GM12878 (cell line): ENCODE measurements at regions not wholly inside any gene's neighbourhood (a gene's known extent, or its start where the extent isn't known, plus 50 kb on each side); places are given as distances from the start of the nearest gene placed in this dataset.

ENCODE experiments used
- ATAC-seq: fragments of 200-7000 bp; cut with Tn5 transposase; 3 replicates; pipeline ENCODE4 v1.9.1; 2020; ENCODE audit warnings: mild to moderate bottlenecking, moderate library complexity
- BruUV-seq: library from RNA; stranded (reverse); fragments of 400-500 nt; replicated peaks from 2 replicates; lab custom pipeline; 2021; lab: Mats Ljungman, UMichigan
- CTCF ChIA-PET: fragments of 300-600 bp; sonication (Branson Sonifier 250); formaldehyde crosslinking; extraction: SDS; loops from one replicate; lab custom pipeline; 2021; ENCODE audit warnings: inconsistent platforms; lab: Yijun Ruan, JAX
- POLR2A ChIA-PET: fragments of 350-600 bp; formaldehyde crosslinking; extraction: SDS; loops from one replicate; lab custom pipeline; 2021; ENCODE audit warnings: inconsistent platforms; lab: Charles Lee
- RAD21 ChIA-PET: fragments of 300-600 bp; sonication (Branson Sonifier 250); formaldehyde crosslinking; loops from one replicate; lab custom pipeline; 2023; ENCODE audit warnings: antibody characterized with exemption; ENCODE audit not compliant: unreplicated experiment; lab: Charles Lee
- SMC1A ChIA-PET: fragments of 300-600 bp; sonication (Branson Sonifier 250); formaldehyde crosslinking; loops from one replicate; lab custom pipeline; 2023; ENCODE audit not compliant: unreplicated experiment, uncharacterized antibody; lab: Charles Lee
- DNase-seq: peaks from one replicate; pipeline ENCODE4 v3.0.0-alpha.2; 2011; ENCODE audit warnings: low read depth, low spot score
- FAIRE-seq: peaks from 3 replicates; lab custom pipeline; 2011; peaks lifted over from hg19 to GRCh38; lab: Jason Lieb, UNC
- H2AFZ ChIP-seq: 2 replicates; pipeline ENCODE4 v1.6.0; 2011; ENCODE audit warnings: low read depth, low read length, control low read depth; ENCODE audit not compliant: control insufficient read depth
- H3K27ac ChIP-seq: 2 replicates; pipeline ENCODE4 v1.5.1; 2011; ENCODE audit warnings: control low read depth; ENCODE audit not compliant: control insufficient read depth, insufficient read depth
- H3K27me3 ChIP-seq, 2 experiments: replicated peaks in 1 of 2; 2 replicates each; pipeline versions ENCODE4 v1.6.0 to v1.6.1; 2011; ENCODE audit warnings: low read length in 1 of 2; ENCODE audit not compliant: control insufficient read depth in 2 of 2, insufficient read depth in 2 of 2
- H3K36me3 ChIP-seq, 2 experiments: 2 replicates each; pipeline ENCODE4 v1.5.1; 2011; ENCODE audit warnings: low read length in 1 of 2; ENCODE audit not compliant: control insufficient read depth in 2 of 2, insufficient read depth in 2 of 2
- H3K4me1 ChIP-seq: 2 replicates; pipeline ENCODE4 v1.6.1; 2011; ENCODE audit warnings: mild to moderate bottlenecking, low read length, moderate library complexity, mixed read lengths; ENCODE audit not compliant: control insufficient read depth, insufficient read depth
- H3K4me2 ChIP-seq: 2 replicates; pipeline ENCODE4 v1.6.0; 2011; ENCODE audit warnings: control low read depth; ENCODE audit not compliant: control insufficient read depth, insufficient read depth
- H3K4me3 ChIP-seq: fragments of 200-600 bp; sonication (generic); 2 replicates; pipeline ENCODE4 v1.5.1; 2016
- H3K79me2 ChIP-seq: 2 replicates; pipeline ENCODE4 v1.6.0; 2011; ENCODE audit warnings: low read length; ENCODE audit not compliant: control insufficient read depth, insufficient read depth
- H3K9ac ChIP-seq: 2 replicates; pipeline ENCODE4 v1.8.0; 2011; ENCODE audit warnings: low read length, control low read depth, mixed read lengths; ENCODE audit not compliant: control insufficient read depth, insufficient read depth
- H3K9me3 ChIP-seq: replicated peaks from 3 replicates; pipeline ENCODE4 v1.5.1; 2011; ENCODE audit warnings: mild to moderate bottlenecking, low read length; ENCODE audit not compliant: control insufficient read depth, insufficient read depth
- H4K20me1 ChIP-seq: 2 replicates; pipeline ENCODE4 v1.6.0; 2011; ENCODE audit not compliant: control insufficient read depth, insufficient read depth
- BACH1 ChIP-seq: fragments of 450-650 bp; IDR thresholded peaks from 2 replicates; pipeline ENCODE4 v1.6.1; 2017; ENCODE audit warnings: mild to moderate bottlenecking, borderline replicate concordance
- CEBPZ ChIP-seq: fragments of 150-350 bp; IDR thresholded peaks from 2 replicates; pipeline ENCODE4 v1.6.1; 2016; ENCODE audit warnings: low read depth, low read length
- CREM ChIP-seq: IDR thresholded peaks from 2 replicates; pipeline ENCODE4 v1.6.1; 2014; ENCODE audit warnings: antibody characterized with exemption, low read depth
- EED ChIP-seq: sonication (generic); IDR thresholded peaks from 2 replicates; pipeline ENCODE4 v1.6.1; 2016; ENCODE audit warnings: antibody characterized with exemption, low read depth
- NFXL1 ChIP-seq: fragments of 450-650 bp; IDR thresholded peaks from 2 replicates; pipeline ENCODE4 v1.6.1; 2017; ENCODE audit warnings: antibody characterized with exemption, mild to moderate bottlenecking, borderline replicate concordance
- PAX8 ChIP-seq: fragments of 450-650 bp; IDR thresholded peaks from 2 replicates; pipeline ENCODE4 v1.6.1; 2017; ENCODE audit warnings: mild to moderate bottlenecking, moderate library complexity
- WGBS: methylation state at CpG from one replicate; pipeline ENCODE4 v1.1.6; 2016; ENCODE audit warnings: low lambda C conversion rate; ENCODE audit not compliant: insufficient replicate concordance, insufficient coverage; ENCODE audit errors: missing lambda C conversion rate; 5-methylcytosine and 5-hydroxymethylcytosine counted together
- in situ Hi-C: fragments of 300-500 bp; cut with MboI; formaldehyde crosslinking; loops from 9 replicates; pipeline ENCODE4 v1.14.3; 2018; ENCODE audit warnings: mixed read lengths
- intact Hi-C: fragments of 100-400 bp; cut with micrococcal nuclease; formaldehyde crosslinking; loops from one replicate; pipeline ENCODE4 v1.14.2; 2022; ENCODE audit not compliant: unreplicated experiment

DNA sequence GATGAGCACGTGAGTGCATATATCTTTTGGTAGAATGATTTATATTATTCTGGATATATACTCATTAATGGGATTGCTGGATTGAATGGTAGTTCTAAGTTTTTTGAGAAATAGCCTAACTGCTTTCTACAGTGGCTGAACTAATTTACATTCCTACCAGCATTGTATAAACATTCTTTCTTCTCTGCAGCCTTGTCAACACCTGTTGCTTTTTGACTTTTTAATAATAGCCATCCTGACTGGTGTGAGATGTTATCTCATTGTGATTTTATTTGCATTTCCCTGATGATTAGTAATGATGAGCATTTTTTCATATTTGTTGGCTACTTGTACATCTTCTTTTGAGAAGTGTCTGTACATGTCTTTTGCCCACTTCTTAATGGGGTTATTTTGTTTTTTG is 116.3 kb downstream of the ADTRP start:
- ATAC-seq (no peak), FAIRE-seq (no peak), DNase-seq (no peak)
- H3K27me3 ChIP-seq = no peaks in the 10 kb centered on the region
- BruUV-seq = no TSS peak
- no peak overlapping the region for H3K27ac ChIP-seq
- no peak overlapping the region for H3K4me2 ChIP-seq
- ChIA-PET CTCF (interaction anchor here (1.1 kb wide), 1 partner anchor 11 kb away, joined by 3 read pairs; no protein-coding TSS in a partner anchor), RAD21 (no interaction called here), POLR2A (no interaction called here), SMC1A (no interaction called here)
- H2AFZ ChIP-seq = no peak overlapping the region
- H3K4me1 ChIP-seq = peaks cover 11% of the 10 kb centered on the region
- in situ Hi-C loops (no loop called here), intact Hi-C loops (no loop called here)
- no peaks in the 10 kb centered on the region for H4K20me1 ChIP-seq
- no peaks in the 10 kb centered on the region; the same call in 2 of the 3 replicates for H3K9me3 ChIP-seq
- H3K9ac ChIP-seq = no peak overlapping the region
- no peaks in the 10 kb centered on the region for H3K36me3 ChIP-seq
- no peaks in the 10 kb centered on the region for H3K79me2 ChIP-seq
- no peak for TF ChIP-seq PAX8
- no peak for TF ChIP-seq BACH1
- no peak for TF ChIP-seq EED
- no peak for TF ChIP-seq CEBPZ
- no peak for TF ChIP-seq NFXL1
- no peak for TF ChIP-seq CREM
- no peak overlapping the region for H3K4me3 ChIP-seq
- WGBS = 81% methylated on average over 1 of the region's 1 CpG
